ENCODE measurements at regions not wholly inside any gene's neighbourhood (a gene's known extent, or its start where the extent isn't known, plus 50 kb on each side); places are given as distances from the start of the nearest gene placed in this dataset.
A peak's percentile ranks its signal among the peaks of the same experiment; 100 is the strongest.

DNA sequence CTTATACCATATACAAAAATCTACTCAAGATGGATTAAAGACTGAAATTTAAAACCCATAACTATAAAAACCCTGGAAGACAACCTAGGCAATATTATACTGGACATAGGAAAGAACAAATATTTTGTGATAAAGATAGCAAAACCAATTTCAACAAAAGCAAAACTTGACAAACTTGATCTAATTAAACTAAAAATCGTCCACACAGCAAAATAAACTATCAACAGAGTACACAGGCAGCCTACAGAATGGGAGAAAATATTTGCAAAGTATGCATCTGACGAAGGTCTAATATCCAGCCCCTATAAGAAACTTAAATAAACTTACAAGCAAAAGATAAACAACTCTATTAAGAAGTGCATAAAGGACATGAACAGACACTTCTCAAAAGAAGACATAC, 240.1 kb downstream of the HGF start:
- DNase-seq (ENCODE audit: low read depth): no peak

DNA sequence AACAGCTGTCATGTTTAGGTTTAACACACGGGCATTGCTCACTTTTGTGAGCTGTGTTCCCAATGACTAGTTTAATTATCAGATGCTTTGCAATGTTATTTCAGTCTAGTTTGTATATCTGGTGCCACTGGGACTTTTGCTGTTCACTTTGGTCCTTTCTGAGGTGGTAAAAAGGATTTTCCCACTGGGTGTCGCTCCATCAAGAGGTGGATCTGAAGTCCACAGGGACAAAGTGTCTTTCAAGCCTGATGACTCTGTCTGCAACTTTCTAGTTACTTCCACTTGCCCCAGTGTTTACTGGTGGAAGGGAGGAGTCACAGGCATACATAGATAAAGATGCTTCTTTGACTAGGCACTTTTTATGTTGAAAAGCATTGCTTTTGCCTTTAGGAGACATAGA, 242.2 kb downstream of the HGF start:
- no peak for DNase-seq (ENCODE audit: low read depth)

DNA sequence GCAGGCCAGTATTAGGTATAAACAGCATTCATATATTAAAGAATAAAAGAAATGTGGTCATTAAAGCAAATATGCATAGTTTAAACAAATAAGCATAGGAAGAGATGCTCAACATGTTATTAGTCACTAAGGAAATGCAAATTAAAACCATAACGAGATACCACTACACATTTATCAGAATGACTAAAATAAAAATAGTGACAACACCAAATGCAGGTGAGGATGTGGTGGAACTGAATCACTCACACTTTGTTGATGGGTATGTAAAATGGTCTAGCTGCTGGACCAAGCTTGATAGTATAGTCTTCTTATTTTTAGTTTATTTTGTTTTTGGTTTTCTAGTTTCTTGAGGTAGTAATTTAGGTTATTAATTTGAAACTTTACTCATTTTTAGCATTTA, 242.9 kb downstream of the HGF start:
- DNase-seq (ENCODE audit: low read depth): no peak

- no peak for DNase-seq (ENCODE audit: low read depth)
These were observed 244.0 kb downstream of the HGF start for GRCh38 chr7:81525841-81526240.

DNA sequence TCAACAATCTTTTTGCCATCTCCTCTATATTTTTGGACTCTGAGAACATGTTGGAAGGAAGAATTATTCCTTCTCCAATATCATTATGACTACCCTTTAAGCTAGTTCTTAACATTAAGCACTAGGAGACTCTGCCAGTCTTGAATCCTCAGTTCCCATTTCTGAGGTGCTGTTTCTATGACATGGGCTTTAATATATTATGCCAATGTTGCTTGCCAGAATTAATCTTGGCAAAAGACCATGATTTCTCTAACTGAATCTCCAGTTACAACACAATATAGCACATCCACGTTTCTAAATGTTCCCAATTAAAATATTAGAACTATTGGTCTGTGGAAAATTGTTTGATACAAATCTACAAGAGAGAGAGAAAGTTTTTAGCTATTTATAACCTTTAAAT, 250.0 kb downstream of the HGF start:
- DNase-seq (ENCODE audit: low read depth): no peak

- DNase-seq (ENCODE audit: low read depth): no peak
These were observed 252.9 kb downstream of the HGF start for GRCh38 chr7:81516898-81517297.

DNA sequence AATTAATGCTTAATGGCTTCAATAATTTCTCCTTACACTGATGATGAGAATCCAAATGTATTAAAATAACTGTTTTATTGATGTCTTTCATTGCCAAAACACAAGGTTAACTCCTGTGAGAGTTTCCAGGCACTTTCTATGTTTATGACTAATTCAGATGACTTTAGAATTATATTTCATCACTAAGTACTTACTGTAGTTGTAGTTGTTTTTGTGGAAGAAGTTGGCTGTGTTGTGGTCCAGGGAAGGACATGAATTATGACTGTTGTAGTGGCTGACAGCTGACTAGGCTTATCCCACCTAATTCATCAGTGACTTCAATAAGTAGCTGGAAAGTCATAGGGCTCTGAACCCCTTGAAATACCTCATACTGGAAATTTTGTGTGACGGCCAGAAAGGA, 254.8 kb downstream of the HGF start:
- no peak for DNase-seq (ENCODE audit: low read depth)

- DNase-seq (ENCODE audit: low read depth): no peak
These were observed 255.3 kb downstream of the HGF start for GRCh38 chr7:81514546-81514945.

DNA sequence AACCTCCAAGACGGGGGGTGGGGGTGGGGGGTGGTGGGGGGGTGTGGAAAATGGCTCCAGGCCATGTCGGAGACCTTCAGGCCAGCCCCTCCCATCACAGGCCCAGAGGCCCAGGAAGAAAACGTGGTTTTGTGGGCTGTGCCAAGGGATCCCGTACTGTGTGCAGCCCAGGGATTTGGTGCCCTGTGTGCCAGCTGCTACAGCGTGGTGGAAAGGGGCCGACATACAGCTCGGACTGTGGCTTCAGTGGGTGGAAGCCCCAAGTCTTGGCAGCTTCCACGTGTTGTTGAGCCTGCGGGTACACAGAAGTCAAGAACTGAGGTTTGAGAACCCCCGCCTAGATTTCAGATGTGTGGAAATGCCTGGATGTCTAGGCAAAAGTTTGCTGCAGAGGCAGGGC, 259.7 kb downstream of the HGF start:
- DNase-seq (ENCODE audit: low read depth): no peak

GRCh38 chr7:81507221-81507620, 262.6 kb downstream of the HGF start:
- no peak for DNase-seq (ENCODE audit: low read depth)

- no peak for DNase-seq (ENCODE audit: low read depth)
These were observed 263.2 kb downstream of the HGF start for GRCh38 chr7:81506609-81507008.

DNA sequence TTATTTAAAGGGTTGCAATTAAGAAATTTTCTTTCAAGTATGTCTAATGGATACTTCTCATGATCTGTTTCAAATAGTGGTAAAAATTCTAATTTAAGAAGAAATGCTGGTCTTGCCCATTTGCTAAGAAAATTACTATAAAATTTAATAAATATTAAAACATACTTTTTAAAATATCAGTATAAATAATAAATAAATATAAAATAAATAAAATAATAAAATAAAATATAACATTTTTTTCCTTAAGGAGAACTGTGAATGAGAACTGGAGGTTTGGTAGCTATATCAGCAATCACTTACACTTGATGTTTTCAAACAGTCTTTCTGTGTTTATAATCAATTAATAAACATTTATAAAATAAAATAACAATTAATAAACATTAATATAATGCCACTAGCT, 266.1 kb downstream of the HGF start:
- no peak for DNase-seq (ENCODE audit: low read depth)

DNA sequence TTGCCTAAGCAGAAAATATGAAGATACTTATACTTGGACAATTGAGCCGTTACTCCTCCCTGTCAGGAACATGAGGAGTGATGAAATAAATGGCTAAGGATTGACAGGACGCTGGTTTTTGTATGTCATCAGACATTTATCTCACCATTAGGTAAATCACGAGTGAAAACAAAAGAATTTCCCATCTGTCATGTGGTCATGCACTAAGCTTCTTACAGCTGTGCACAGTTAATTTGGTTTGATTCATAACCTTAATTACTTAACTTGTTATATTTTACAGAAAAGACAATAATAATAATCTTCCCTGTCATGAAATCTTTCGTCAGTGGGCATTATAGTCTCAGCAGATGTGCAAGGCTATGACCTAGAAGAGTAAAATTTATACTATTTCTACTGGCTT, 266.5 kb downstream of the HGF start:
- DNase-seq (ENCODE audit: low read depth): no peak

GRCh38 chr7:81501220-81501619, 268.6 kb downstream of the HGF start:
- DNase-seq (ENCODE audit: low read depth): no peak

GRCh38 chr7:81500631-81501030, 269.2 kb downstream of the HGF start:
- DNase-seq (ENCODE audit: low read depth): no peak

DNA sequence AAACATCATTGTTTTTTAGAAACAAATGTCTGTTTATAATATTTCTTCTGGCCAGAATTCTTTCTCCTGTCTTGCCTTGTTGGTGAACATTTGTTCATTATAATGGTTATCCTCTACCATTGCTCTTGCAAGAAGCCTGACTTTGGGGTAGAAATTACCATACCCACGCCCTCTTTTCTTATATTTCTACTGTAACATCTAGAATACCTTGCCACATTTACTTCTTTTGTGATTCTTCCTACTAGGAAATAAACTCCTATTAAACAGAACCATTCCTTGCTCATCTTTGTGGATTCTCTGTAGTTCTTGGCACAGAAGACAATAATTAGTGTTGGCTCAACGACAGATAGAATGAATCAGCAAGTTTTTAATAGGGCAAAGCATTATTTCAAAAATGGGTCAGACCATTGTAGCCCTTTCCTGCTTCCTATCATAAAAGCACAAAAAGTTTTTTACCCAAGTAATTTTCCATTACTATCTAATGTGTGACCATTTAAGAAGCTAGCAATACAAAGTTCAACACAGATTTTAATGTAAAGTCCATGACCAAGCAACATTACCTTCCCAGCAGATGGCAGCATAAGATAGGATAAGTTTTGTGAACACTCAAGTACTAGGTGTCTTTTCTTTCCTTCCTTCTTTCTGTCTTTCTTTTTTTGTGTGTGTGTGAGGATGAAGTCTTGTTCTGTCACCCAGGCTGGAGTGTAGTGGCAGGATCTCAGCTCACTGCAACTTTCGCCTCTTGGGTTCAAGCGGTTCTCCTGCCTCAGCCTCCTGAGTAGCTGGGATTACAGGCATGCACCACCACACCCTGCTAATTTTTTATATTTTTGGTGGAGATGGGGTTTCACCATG, 270.4 kb downstream of the HGF start:
- peak; percentile 70 for DNase-seq (ENCODE audit: low read depth)

GRCh38 chr7:81498176-81498575, 271.7 kb downstream of the HGF start:
- DNase-seq (ENCODE audit: low read depth): no peak

- no peak for DNase-seq (ENCODE audit: low read depth)
These were observed 276.9 kb downstream of the HGF start for GRCh38 chr7:81492910-81493309.

GRCh38 chr7:81492240-81492639, 277.6 kb downstream of the HGF start:
- no peak for DNase-seq (ENCODE audit: low read depth)

GRCh38 chr7:81491573-81491972, 278.3 kb downstream of the HGF start:
- DNase-seq (ENCODE audit: low read depth): no peak

- DNase-seq (ENCODE audit: low read depth): no peak
These were observed 281.6 kb downstream of the HGF start for GRCh38 chr7:81488210-81488609.

DNA sequence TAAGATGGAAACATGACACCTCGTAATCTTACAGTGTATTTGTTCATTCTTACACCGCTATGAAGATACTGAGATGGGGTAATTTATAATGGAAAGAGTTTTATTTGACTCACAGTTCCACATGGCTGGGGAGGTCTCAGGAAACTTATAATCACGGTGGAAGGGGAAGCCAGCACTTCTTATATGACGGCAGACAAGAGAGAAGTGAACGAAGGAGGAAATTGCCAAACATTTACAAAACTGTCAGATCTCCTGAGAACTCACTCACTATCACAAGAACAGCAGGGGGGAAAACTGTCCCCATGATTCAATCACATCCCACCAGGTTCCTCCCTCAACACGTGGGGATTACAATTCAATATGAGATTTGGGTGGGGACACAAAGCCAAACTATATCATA, 282.3 kb downstream of the HGF start:
- DNase-seq (ENCODE audit: low read depth): no peak

- DNase-seq (ENCODE audit: low read depth): peak; percentile 82
These were observed 285.6 kb downstream of the HGF start for GRCh38 chr7:81484261-81484660.

DNA sequence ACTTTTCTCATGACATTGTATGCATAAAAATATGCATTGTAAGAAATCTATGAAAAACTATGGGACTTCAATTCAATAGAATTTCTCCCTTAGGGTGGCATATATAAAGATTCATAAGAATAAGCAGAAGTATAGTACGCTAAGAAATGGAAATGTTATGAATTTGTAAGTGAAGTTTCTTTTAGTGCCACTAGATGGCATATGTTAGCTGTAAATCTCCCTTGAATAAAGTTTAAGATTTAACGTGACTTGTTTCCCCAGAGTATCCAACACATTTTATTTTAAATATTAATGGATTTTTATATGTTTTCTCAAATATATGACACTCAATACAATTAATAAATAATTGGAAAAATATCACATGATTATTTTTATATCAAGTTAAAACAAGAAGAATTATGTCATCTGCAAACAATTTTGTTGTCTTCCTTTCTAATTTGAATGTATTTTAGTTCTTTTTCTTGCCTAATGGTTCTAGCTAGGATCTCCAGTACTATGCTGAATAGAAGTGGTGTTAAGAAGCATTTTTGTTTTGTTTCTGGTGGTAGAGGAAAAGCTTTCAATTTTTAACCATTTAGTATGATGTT, 287.2 kb downstream of the HGF start:
- no peak for DNase-seq (ENCODE audit: low read depth)

Data from GM04503 (cell line).